Suppressor macrophage (primary cell): ENCODE measurements at regions not wholly inside any gene's neighbourhood (a gene's known extent, or its start where the extent isn't known, plus 50 kb on each side); places are given as distances from the start of the nearest gene placed in this dataset.
"Not testable (repeated sequence)": the region's sequence is repeated elsewhere in the genome, so short reads cannot be mapped to it uniquely, and the experiment has no call there.

Experiments used
- DNase-seq, 4 experiments: peaks; one replicate each; pipeline ENCODE4 v3.0.0-alpha.2; 2020 to 2022

- DNase-seq = no peak
These were observed 469.7 kb upstream of the JAG1 start for GRCh38 chr20:11143481-11143880.

- no peak for DNase-seq
These were observed 470.5 kb upstream of the JAG1 start for GRCh38 chr20:11144114-11144950.

DNA sequence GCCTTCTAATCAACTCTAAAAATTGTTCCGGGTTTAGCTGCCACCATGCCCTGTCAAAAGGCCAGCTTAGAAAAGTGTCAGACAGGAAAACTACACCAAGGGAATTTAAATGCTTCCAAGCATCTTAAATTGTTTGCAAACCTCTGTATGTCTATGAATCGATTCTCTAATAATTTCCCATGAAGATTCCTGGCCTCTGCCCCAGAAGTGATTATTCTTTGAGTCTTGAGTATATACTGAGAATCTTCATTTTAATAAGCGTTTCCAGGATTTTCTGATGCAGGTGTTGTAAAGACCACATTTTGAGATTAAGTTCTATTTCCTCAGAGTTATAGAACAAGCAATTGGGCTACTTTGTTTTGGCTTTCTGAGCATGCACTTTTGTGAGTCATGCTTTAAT lies 471.8 kb upstream of the JAG1 start:
- DNase-seq = no peak

GRCh38 chr20:11153819-11154218 lies 480.0 kb upstream of the JAG1 start:
- no peak for DNase-seq

GRCh38 chr20:11155156-11155756 lies 481.5 kb upstream of the JAG1 start:
- DNase-seq = no peak

GRCh38 chr20:11156922-11157321 lies 483.1 kb upstream of the JAG1 start:
- DNase-seq = no peak

GRCh38 chr20:11158146-11158545 lies 484.3 kb upstream of the JAG1 start:
- DNase-seq = no peak

DNA sequence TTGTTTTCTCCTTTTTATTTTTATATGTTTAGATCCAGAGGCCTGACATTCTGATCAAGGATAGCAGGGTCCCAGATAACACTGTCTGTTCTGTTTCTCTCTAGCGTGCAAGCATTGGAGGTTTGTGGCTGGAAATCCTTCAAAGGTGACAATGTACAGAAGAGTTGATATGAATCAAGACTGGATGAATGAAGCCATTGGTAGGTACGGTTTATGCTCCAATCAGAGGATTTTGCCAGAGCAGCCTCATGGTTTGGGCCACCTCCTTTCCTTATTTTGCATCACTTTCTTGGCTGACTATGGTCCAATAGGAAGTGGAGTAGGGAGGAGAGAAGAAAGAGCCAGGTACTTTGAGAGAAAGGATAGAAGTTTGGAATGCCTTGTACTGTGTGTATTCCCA lies 484.8 kb upstream of the JAG1 start:
- DNase-seq = no peak

DNA sequence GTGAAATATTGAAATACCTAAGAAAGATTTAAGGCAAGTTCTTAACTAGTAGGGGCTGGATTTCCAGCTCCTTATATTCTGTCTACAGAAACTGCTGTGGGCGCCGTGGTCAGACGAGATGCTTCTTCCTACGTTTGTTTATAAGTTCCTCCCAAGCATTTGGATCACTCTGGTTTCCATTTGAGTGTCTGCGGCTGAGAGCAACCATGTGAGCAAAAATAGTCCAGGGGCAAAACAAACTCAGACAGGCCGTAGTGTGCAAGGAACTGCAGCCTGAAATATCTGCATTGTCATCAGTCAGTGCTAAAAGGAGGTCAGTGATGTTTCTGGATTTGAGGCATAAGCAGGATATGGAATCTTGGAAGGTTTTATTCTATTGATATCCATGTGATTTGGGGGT lies 485.9 kb upstream of the JAG1 start:
- peak; percentile 1 to 24 (median 12) for DNase-seq

GRCh38 chr20:11162026-11162775 lies 488.4 kb upstream of the JAG1 start:
- no peak for DNase-seq

- no peak for DNase-seq
These were observed 492.0 kb upstream of the JAG1 start for GRCh38 chr20:11165789-11166188.

DNA sequence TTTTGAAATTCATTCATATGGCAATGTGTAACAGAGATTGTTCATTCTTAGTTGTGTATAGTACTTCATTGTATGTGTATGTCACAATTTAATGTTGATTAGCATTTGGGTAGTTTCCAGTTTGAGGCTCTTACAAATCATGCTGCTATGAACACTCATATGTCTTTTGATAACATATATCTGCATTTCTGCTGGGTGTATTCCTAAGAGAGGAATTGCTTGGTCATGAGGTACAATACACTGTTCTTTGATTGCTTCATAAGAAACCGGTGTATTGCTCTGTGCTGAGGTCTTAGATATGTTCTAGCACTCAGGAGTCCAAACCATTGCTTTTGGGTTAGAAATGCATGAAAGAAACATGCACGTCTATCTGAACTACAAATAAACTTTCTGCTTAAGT lies 492.9 kb upstream of the JAG1 start:
- DNase-seq = no peak

DNA sequence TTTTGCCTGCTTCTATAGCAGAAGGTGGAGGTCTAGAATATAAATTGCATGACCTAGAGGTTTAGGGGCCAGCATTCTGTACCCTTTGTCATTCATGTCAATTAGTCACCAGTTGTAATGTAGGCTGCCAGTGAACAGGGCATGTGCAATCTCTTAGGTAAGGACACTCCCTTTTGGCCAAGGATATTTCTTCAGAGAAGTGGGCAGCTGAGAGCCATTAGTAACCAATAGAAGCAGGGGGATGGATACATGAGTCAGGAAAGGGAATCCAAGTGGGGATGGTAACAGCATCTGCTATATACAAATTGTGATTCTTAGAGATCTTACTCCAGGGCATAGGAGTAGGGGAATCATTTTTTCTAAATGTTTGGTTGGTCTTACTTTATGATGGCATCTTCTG lies 494.2 kb upstream of the JAG1 start:
- DNase-seq = peak in 1 of 4 experiments; percentile 2

GRCh38 chr20:11170025-11170424 lies 496.2 kb upstream of the JAG1 start:
- DNase-seq = no peak

DNA sequence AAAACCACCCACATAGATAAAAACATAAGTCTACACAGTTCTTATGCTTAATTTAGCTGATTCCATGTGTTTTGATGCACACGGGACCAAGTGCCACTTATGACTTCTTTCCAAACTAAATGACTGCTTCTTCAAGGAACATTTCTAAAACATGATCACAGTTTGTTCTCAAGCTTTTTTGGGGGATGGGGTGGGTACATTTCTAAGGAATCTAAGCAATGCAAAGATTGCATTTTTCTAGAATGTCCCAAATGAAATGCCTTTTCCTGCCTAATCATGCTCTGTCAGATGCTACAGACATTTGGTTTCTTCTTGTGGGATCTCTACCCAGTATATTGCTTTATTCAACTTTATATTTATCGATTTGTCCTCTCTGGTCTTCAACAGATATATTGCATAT lies 496.8 kb upstream of the JAG1 start:
- DNase-seq = no peak

DNA sequence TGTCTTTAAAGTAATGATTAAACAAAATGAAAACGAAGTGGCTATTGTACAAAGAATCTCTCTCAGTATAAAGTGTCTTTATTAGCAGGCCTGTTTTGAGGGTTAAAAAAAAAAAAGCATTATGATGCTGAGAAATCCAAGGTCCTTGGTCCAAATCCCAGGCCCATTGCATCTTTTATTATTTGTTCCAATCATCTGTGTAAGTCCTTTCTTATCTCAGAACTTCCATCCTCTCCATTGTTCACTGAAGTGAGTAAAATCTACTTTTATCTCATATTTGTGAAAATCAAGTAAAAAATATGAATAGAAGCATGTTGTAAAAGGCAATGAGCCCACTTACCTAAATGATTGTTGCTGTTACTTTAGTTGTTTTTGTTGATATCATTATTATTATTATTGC lies 499.1 kb upstream of the JAG1 start:
- DNase-seq = no peak

GRCh38 chr20:11173916-11174315 lies 500.1 kb upstream of the JAG1 start:
- DNase-seq = no peak

DNA sequence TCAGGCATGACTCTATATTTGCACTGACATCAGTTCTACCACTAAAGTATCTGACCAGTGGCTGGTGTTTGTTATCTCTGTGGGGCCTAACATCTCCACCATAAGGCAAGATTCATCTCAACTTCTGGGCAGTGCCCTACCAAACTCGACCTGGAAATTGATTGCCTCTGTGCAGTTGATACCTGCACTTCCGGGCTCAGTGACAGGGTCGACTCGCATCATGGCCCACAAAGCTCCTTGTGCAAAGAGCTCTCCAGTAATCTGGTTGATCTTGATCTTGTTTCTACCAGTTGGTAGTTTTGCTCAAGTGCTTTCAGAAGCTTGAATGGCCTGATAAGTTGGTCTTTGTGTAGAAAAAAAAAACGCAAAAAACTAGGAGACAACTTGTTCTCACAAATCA lies 501.1 kb upstream of the JAG1 start:
- DNase-seq = no peak

GRCh38 chr20:11176431-11176830 lies 502.6 kb upstream of the JAG1 start:
- DNase-seq = no peak

DNA sequence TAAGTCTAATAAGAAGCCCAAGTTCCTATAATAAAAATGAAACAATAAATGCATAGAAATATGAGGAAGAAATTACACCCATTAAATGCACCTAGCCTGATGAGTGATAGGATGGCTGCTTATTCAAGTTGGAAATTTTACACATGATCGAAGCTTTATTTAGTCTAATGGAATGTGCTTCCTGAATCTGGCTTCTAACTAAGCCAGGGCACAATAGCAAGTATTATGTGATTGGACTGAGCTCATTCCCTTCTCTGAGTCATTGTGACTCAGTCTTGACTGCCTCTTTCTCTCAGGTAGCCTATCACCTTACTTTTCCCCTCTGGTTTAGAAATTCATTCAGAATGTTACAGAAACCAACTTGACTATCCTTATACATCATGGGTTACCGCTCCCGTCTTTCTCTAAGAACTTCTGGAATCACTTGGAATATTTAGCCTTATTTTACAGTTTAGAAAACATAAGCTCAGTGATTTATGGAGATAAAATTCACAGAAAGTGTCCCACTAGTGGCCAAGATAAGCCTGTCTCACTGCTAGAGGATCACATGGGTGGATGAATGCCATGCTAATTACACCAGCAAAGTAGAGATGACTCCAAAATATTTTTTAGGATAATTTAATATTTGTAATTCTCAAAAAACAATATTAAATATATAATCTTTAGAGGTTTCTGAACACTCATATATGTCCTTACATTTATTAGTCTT lies 505.3 kb upstream of the JAG1 start:
- no peak for DNase-seq

- no peak for DNase-seq
These were observed 506.4 kb upstream of the JAG1 start for GRCh38 chr20:11180186-11180585.

GRCh38 chr20:11181129-11181528 lies 507.3 kb upstream of the JAG1 start:
- not testable (repeated sequence) for DNase-seq

GRCh38 chr20:11181966-11182365 lies 508.2 kb upstream of the JAG1 start:
- DNase-seq = no peak
